ENCODE measurements at regions not wholly inside any gene's neighbourhood (a gene's known extent, or its start where the extent isn't known, plus 50 kb on each side); places are given as distances from the start of the nearest gene placed in this dataset.
"Not testable (repeated sequence)": the region's sequence is repeated elsewhere in the genome, so short reads cannot be mapped to it uniquely, and the experiment has no call there.

GRCh38 chr1:230475856-230476621, 49.9 kb upstream of the PGBD5 start:
- not testable (repeated sequence) for DNase-seq
